AG10803 (cell line): ENCODE measurements at regions not wholly inside any gene's neighbourhood (a gene's known extent, or its start where the extent isn't known, plus 50 kb on each side); places are given as distances from the start of the nearest gene placed in this dataset.

Experiments
- DNase-seq: peaks from one replicate; pipeline ENCODE4 v3.0.0; 2010; ENCODE audit warnings: low read depth
- H3K4me3 ChIP-seq: 2 replicates; pipeline ENCODE4 v1.5.1; 2011; ENCODE audit warnings: mild to moderate bottlenecking, low read length, control low read depth
- TF ChIP-seq, protein P1 (sequence below): conservative IDR thresholded peaks from 2 replicates; pipeline ENCODE4 v1.5.1; 2011; ENCODE audit warnings: mild to moderate bottlenecking, low read length, control low read depth, inconsistent platforms

DNA sequence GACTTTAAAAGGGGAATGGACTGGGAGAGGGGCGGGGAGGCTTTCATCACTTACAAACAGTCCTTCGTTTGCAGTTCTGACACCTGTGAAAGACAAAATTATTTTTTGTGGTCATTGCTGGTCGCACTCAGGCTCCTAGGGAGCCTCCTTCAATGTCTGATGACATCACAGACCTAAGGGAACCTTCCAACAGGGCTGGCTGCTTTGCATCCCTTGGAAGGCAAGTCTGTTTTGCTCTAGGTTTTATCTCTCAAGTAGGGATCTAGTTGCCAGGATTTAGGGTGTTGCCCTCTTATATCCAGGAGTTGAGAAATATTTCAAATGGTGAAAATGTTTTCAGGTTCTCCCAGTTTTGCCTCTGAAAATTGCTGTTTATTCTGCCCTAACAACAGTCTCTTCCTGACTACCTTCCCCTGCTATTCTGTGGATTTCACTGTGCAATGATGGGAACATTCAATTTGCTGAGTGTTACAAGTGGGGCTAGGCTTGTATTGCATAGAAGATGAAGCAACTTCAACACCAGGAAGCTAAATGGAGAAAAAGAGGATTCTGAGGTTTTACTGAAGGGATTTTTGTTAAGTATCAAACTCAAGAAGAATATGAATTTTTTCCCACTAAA, 75.9 kb upstream of the ARRDC4 start:
- no peak for DNase-seq
- TF ChIP-seq, protein P1, sequence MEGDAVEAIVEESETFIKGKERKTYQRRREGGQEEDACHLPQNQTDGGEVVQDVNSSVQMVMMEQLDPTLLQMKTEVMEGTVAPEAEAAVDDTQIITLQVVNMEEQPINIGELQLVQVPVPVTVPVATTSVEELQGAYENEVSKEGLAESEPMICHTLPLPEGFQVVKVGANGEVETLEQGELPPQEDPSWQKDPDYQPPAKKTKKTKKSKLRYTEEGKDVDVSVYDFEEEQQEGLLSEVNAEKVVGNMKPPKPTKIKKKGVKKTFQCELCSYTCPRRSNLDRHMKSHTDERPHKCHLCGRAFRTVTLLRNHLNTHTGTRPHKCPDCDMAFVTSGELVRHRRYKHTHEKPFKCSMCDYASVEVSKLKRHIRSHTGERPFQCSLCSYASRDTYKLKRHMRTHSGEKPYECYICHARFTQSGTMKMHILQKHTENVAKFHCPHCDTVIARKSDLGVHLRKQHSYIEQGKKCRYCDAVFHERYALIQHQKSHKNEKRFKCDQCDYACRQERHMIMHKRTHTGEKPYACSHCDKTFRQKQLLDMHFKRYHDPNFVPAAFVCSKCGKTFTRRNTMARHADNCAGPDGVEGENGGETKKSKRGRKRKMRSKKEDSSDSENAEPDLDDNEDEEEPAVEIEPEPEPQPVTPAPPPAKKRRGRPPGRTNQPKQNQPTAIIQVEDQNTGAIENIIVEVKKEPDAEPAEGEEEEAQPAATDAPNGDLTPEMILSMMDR: no peak

DNA sequence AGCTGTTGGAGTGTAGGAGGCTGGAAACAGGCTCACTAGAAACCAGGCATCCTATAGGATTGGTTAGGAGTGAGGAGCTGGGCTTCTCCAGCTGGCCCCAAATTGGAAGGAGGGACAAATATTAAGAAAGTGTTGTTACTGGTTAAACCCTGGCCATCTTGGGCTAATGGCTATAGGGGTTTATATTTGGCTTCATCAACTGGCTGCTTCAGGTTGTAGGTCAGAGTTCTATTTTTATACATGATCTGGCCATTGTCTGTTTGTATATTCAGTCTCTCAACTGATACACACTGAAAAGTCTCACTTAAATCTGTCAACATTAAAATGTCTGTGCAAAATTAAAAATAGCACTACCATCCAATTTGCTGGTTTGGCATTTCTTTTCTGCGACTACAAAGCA, 70.2 kb upstream of the ARRDC4 start:
- no peak overlapping the region for H3K4me3 ChIP-seq
- DNase-seq: no peak
- TF ChIP-seq, protein P1: no peak

More for the DNA sequence above, 75.9 kb upstream of the ARRDC4 start:
- no peak overlapping the region for H3K4me3 ChIP-seq

DNA sequence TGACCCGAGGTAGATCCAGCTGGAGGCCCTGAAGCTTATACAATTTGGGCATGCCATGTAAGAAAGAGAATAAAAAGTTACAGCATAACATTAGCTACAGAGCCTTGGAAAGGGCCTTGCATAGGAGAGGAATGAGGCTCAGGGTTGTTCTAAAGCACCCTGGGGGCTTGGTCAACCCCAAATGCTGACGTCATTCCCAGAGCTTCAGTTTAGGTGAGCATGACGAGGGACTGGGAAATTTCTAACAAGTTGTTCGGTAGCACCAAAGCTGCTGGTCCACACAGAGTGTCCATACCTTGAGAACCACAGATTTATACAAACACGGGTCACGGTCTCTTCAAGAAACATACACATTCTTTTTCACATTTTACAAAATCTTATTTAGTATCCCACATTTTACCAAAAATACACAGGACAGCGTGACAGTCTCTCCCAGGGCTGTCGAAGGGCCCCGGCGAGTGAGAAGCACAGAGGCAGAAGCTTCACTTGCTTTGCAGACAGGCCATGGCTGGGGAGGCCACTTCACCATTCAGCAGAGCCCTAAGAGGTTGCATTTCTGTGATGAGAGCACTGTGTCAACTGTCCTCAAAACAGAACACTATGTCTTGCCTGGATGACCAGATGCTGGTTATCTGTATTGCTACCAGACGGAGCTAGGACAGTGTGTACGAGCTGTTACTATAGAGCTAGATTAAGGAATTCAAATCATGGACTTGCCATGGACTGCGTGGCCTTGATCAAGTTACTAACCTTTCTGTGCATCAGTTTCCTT, 68.2 kb upstream of the ARRDC4 start:
- DNase-seq: no peak
- H3K4me3 ChIP-seq: no peak overlapping the region
- TF ChIP-seq, protein P1: no peak

DNA sequence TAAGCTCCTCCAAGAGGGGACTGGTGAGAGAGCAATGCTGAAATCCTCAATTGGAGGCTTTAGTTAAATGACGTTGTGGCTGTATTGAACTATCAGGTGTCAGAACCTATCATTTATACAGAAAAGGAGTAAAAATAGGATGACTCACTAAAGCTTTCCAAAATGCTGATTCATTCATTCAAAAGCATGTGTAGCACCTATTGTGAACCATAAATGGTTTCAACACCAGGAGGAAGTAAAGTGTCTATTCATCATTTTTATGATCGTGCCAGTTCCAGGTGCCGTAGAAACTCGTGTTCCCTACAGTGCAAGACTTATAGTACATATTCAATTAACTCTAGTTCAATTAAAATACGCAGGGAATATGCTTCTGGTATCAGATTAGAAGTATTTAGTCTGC, 66.5 kb upstream of the ARRDC4 start:
- TF ChIP-seq, protein P1: no peak
- H3K4me3 ChIP-seq: no peak overlapping the region
- DNase-seq: no peak

DNA sequence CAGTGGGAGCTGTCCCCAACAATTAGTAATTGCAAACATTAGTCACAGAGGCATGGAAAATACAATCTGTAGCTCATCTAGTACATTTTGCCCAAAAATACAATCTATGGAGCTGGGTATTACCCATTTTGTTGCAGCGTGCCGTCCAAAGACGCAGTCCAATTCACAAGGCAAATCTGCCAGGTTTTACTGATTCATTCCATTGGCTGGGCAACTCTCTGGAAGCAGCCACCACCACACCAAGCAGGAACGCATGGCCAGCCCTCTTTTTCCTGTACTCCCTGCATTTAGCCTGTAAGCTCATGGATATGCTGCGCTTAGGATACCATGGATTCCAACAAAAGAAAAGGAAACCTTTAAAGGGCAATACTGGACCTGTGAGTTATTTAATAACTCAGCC, 60.5 kb upstream of the ARRDC4 start:
- TF ChIP-seq, protein P1: no peak
- peak; percentile 11 for DNase-seq

DNA sequence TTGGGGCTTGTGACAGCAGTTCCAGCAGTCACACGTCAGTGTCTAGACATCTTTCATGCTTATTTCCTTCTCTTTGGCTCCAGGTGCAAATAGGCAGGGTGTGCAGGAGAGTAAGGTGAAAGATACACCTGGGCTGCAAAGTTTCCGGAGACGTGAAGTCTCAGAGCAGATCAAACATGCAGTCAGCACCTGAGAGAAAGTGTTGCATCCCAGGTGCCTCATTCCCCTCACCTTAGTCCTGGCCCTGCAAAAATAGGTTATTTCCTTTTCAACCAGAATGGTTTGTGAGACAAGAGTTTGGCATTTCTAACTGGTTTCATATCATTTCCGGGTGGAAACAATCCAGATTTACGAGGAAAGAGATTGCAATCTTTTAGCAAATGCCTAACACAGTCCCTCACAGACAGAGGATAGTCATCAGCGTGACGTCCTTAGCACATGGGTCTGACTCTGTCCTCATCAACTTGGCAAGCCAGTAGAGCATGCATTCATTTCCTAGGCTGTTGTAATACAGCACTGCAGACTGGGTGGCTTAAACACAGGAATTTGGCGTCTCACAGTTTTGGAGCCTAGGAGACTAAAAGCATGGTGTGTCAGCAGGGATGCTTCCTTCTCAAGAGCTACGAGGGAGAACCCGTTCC, 58.2 kb upstream of the ARRDC4 start:
- H3K4me3 ChIP-seq: no peak overlapping the region
- DNase-seq: peak; percentile 97
- TF ChIP-seq, protein P1: no peak

More for the DNA sequence above, 60.5 kb upstream of the ARRDC4 start:
- no peak overlapping the region for H3K4me3 ChIP-seq
